ENCODE measurements at regions not wholly inside any gene's neighbourhood (a gene's known extent, or its start where the extent isn't known, plus 50 kb on each side); places are given as distances from the start of the nearest gene placed in this dataset.

GRCh38 chr10:64952042-64952441, 1430.8 kb downstream of the REEP3 start:
- Histone ChIP-seq H3K9ac (ENCODE audit: insufficient read length, low read depth) (no peak overlapping the region), H3K4me3 (ENCODE audit: insufficient read length, low read depth) (no peak overlapping the region), H3K9me3 (ENCODE audit: insufficient read depth, low read length) (no peaks in the 10 kb centered on the region), H3K27me3 (ENCODE audit: insufficient read depth, insufficient read length) (no peaks in the 10 kb centered on the region), H3K36me3 (ENCODE audit: insufficient read depth, insufficient read length, low read length) (no peaks in the 10 kb centered on the region), H3K4me1 (ENCODE audit: insufficient read depth, insufficient read length) (no peaks in the 10 kb centered on the region)
- TF ChIP-seq YY1 (IDR thresholded peaks at IDR 0.05; ENCODE audit: insufficient read depth, insufficient read length) (no peak), ZNF274 (IDR thresholded peaks at IDR 0.05; ENCODE audit: low read depth, low read length) (no peak), SUZ12 (IDR thresholded peaks at IDR 0.05; ENCODE audit: extremely low read depth, insufficient read depth, insufficient read length) (no peak)
- DNase-seq (ENCODE audit: low read depth, low spot score) = no peak

- H3K4me3 ChIP-seq (ENCODE audit: insufficient read length, low read depth) = no peak overlapping the region
- no peaks in the 10 kb centered on the region for H3K36me3 ChIP-seq (ENCODE audit: insufficient read depth, insufficient read length, low read length)
- H3K4me1 ChIP-seq (ENCODE audit: insufficient read depth, insufficient read length) = no peaks in the 10 kb centered on the region
- H3K9ac ChIP-seq (ENCODE audit: insufficient read length, low read depth) = no peak overlapping the region
- H3K9me3 ChIP-seq (ENCODE audit: insufficient read depth, low read length) = no peaks in the 10 kb centered on the region
- TF ChIP-seq ZNF274 (IDR thresholded peaks at IDR 0.05; ENCODE audit: low read depth, low read length) (no peak), SUZ12 (IDR thresholded peaks at IDR 0.05; ENCODE audit: extremely low read depth, insufficient read depth, insufficient read length) (no peak), YY1 (IDR thresholded peaks at IDR 0.05; ENCODE audit: insufficient read depth, insufficient read length) (no peak)
- no peaks in the 10 kb centered on the region for H3K27me3 ChIP-seq (ENCODE audit: insufficient read depth, insufficient read length)
- no peak for DNase-seq (ENCODE audit: low read depth, low spot score)
These were observed 1435.2 kb downstream of the REEP3 start for GRCh38 chr10:64956441-64956840.

- Histone ChIP-seq H3K27me3 (ENCODE audit: insufficient read depth, insufficient read length) (no peaks in the 10 kb centered on the region), H3K9ac (ENCODE audit: insufficient read length, low read depth) (no peak overlapping the region), H3K4me1 (ENCODE audit: insufficient read depth, insufficient read length) (no peaks in the 10 kb centered on the region), H3K9me3 (ENCODE audit: insufficient read depth, low read length) (no peaks in the 10 kb centered on the region), H3K36me3 (ENCODE audit: insufficient read depth, insufficient read length, low read length) (no peaks in the 10 kb centered on the region), H3K4me3 (ENCODE audit: insufficient read length, low read depth) (no peak overlapping the region)
- no peak for DNase-seq (ENCODE audit: low read depth, low spot score)
- TF ChIP-seq ZNF274 (IDR thresholded peaks at IDR 0.05; ENCODE audit: low read depth, low read length) (no peak), YY1 (IDR thresholded peaks at IDR 0.05; ENCODE audit: insufficient read depth, insufficient read length) (no peak), SUZ12 (IDR thresholded peaks at IDR 0.05; ENCODE audit: extremely low read depth, insufficient read depth, insufficient read length) (no peak)
These were observed 1437.9 kb downstream of the REEP3 start for GRCh38 chr10:64959116-64959515.

GRCh38 chr10:64959883-64960282, 1438.7 kb downstream of the REEP3 start:
- TF ChIP-seq SUZ12 (IDR thresholded peaks at IDR 0.05; ENCODE audit: extremely low read depth, insufficient read depth, insufficient read length) = no peak
- Histone ChIP-seq H3K27me3 (ENCODE audit: insufficient read depth, insufficient read length) (no peaks in the 10 kb centered on the region), H3K9ac (ENCODE audit: insufficient read length, low read depth) (no peak overlapping the region), H3K9me3 (ENCODE audit: insufficient read depth, low read length) (no peaks in the 10 kb centered on the region), H3K4me3 (ENCODE audit: insufficient read length, low read depth) (no peak overlapping the region), H3K4me1 (ENCODE audit: insufficient read depth, insufficient read length) (no peaks in the 10 kb centered on the region), H3K36me3 (ENCODE audit: insufficient read depth, insufficient read length, low read length) (no peaks in the 10 kb centered on the region)
- DNase-seq (ENCODE audit: low read depth, low spot score) = no peak

- Histone ChIP-seq H3K9ac (ENCODE audit: insufficient read length, low read depth) (no peak overlapping the region), H3K4me1 (ENCODE audit: insufficient read depth, insufficient read length) (no peaks in the 10 kb centered on the region), H3K27me3 (ENCODE audit: insufficient read depth, insufficient read length) (no peaks in the 10 kb centered on the region), H3K36me3 (ENCODE audit: insufficient read depth, insufficient read length, low read length) (no peaks in the 10 kb centered on the region), H3K9me3 (ENCODE audit: insufficient read depth, low read length) (no peaks in the 10 kb centered on the region), H3K4me3 (ENCODE audit: insufficient read length, low read depth) (no peak overlapping the region)
- no peak for TF ChIP-seq ZNF274 (IDR thresholded peaks at IDR 0.05; ENCODE audit: low read depth, low read length)
- TF ChIP-seq YY1 (IDR thresholded peaks at IDR 0.05; ENCODE audit: insufficient read depth, insufficient read length) = no peak
- no peak for TF ChIP-seq SUZ12 (IDR thresholded peaks at IDR 0.05; ENCODE audit: extremely low read depth, insufficient read depth, insufficient read length)
- DNase-seq (ENCODE audit: low read depth, low spot score) = no peak
These were observed 1452.2 kb downstream of the REEP3 start for GRCh38 chr10:64973391-64973790.

GRCh38 chr10:64976150-64976549, 1454.9 kb downstream of the REEP3 start:
- Histone ChIP-seq H3K4me3 (ENCODE audit: insufficient read length, low read depth) (no peak overlapping the region), H3K27me3 (ENCODE audit: insufficient read depth, insufficient read length) (no peaks in the 10 kb centered on the region), H3K9ac (ENCODE audit: insufficient read length, low read depth) (no peak overlapping the region), H3K36me3 (ENCODE audit: insufficient read depth, insufficient read length, low read length) (no peaks in the 10 kb centered on the region), H3K4me1 (ENCODE audit: insufficient read depth, insufficient read length) (no peaks in the 10 kb centered on the region), H3K9me3 (ENCODE audit: insufficient read depth, low read length) (no peaks in the 10 kb centered on the region)
- TF ChIP-seq SUZ12 (IDR thresholded peaks at IDR 0.05; ENCODE audit: extremely low read depth, insufficient read depth, insufficient read length) (no peak), YY1 (IDR thresholded peaks at IDR 0.05; ENCODE audit: insufficient read depth, insufficient read length) (no peak), ZNF274 (IDR thresholded peaks at IDR 0.05; ENCODE audit: low read depth, low read length) (no peak)
- DNase-seq (ENCODE audit: low read depth, low spot score) = no peak

GRCh38 chr10:64977915-64978314, 1456.7 kb downstream of the REEP3 start:
- no peaks in the 10 kb centered on the region for H3K36me3 ChIP-seq (ENCODE audit: insufficient read depth, insufficient read length, low read length)
- H3K9me3 ChIP-seq (ENCODE audit: insufficient read depth, low read length) = no peaks in the 10 kb centered on the region
- no peak overlapping the region for H3K9ac ChIP-seq (ENCODE audit: insufficient read length, low read depth)
- TF ChIP-seq YY1 (IDR thresholded peaks at IDR 0.05; ENCODE audit: insufficient read depth, insufficient read length) (no peak), ZNF274 (IDR thresholded peaks at IDR 0.05; ENCODE audit: low read depth, low read length) (no peak), SUZ12 (IDR thresholded peaks at IDR 0.05; ENCODE audit: extremely low read depth, insufficient read depth, insufficient read length) (no peak)
- H3K27me3 ChIP-seq (ENCODE audit: insufficient read depth, insufficient read length) = no peaks in the 10 kb centered on the region
- no peak overlapping the region for H3K4me3 ChIP-seq (ENCODE audit: insufficient read length, low read depth)
- no peaks in the 10 kb centered on the region for H3K4me1 ChIP-seq (ENCODE audit: insufficient read depth, insufficient read length)
- DNase-seq (ENCODE audit: low read depth, low spot score) = no peak

GRCh38 chr10:64996886-64997285, 1475.7 kb downstream of the REEP3 start:
- Histone ChIP-seq H3K4me3 (ENCODE audit: insufficient read length, low read depth) (no peak overlapping the region), H3K27me3 (ENCODE audit: insufficient read depth, insufficient read length) (no peaks in the 10 kb centered on the region), H3K9ac (ENCODE audit: insufficient read length, low read depth) (no peak overlapping the region), H3K36me3 (ENCODE audit: insufficient read depth, insufficient read length, low read length) (no peaks in the 10 kb centered on the region), H3K4me1 (ENCODE audit: insufficient read depth, insufficient read length) (no peaks in the 10 kb centered on the region), H3K9me3 (ENCODE audit: insufficient read depth, low read length) (no peaks in the 10 kb centered on the region)
- TF ChIP-seq YY1 (IDR thresholded peaks at IDR 0.05; ENCODE audit: insufficient read depth, insufficient read length) = no peak
- TF ChIP-seq ZNF274 (IDR thresholded peaks at IDR 0.05; ENCODE audit: low read depth, low read length) = no peak
- no peak for TF ChIP-seq SUZ12 (IDR thresholded peaks at IDR 0.05; ENCODE audit: extremely low read depth, insufficient read depth, insufficient read length)
- DNase-seq (ENCODE audit: low read depth, low spot score) = no peak

All from NT2/D1 (cell line).